ENCODE measurements at regions not wholly inside any gene's neighbourhood (a gene's known extent, or its start where the extent isn't known, plus 50 kb on each side); places are given as distances from the start of the nearest gene placed in this dataset.

- Histone ChIP-seq H3K4me3 (no peak overlapping the region), H3K4me1 (no peaks in the 10 kb centered on the region), H3K27me3 (peaks cover 0 to 3% of the 10 kb centered on the region in 2 donors), H3K27ac (no peak overlapping the region), H3K36me3 (no peaks in the 10 kb centered on the region), H3K9me3 (no peaks in the 10 kb centered on the region)
- no peak for DNase-seq
- no peak for TF ChIP-seq CTCF (IDR thresholded peaks at IDR 0.05)
- intact Hi-C loops (cut with DNase I; ENCODE audit: low total_unique reads), result no loop called here
Measured at GRCh38 chr1:228849011-228849541, 113.8 kb downstream of the RHOU start.

DNA sequence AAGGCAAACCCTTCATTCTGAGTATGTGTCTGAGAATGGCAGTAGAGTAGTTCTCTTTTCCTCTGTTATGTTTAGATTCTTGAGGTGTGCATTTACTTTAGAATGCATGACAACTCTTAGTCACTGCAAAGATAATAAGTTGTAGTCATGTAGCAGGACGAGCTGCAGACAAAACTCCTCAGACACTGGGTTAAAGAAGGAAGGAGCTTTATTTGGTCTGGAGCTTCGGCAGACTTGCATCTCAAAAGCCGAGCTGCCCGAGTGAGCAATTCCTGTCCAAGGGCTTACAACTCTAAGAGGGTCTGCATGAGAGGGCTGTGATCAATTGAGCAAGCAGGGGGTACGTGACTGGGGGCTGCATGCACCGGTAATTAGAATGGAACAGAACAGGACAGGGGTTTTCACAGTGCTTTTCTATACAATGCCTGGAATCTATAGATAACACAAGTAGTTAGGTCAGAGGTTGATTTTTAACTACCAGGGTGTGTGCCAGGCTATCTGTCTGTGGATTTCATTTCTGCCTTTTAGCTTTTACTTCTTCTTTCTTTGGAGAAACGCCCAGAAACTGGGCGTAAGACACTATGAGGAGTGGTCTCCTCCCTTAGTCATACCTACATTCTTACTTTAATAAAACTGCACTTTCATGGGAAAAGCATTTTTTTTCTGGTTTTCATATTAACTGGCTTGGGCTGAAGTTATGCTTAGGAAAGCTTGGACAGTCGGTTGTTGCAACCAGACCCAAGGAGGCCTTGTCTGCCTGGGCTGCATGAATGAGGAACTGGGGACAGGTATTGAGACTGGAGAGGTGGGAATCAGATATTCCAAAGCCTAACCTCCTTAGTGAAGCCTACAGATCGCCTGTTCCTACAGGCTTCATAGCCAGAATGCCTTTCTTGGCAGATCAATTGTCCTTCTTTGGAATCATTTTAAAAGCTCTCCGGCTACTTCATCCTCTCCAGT, 115.1 kb downstream of the RHOU start:
- intact Hi-C loops (cut with DNase I; ENCODE audit: low total_unique reads), result no loop called here
- no peak for DNase-seq
- Histone ChIP-seq H3K27me3 (peaks cover 0 to 3% of the 10 kb centered on the region in 2 donors), H3K4me3 (no peak overlapping the region), H3K4me1 (no peaks in the 10 kb centered on the region), H3K9me3 (no peaks in the 10 kb centered on the region), H3K27ac (no peak overlapping the region), H3K36me3 (no peaks in the 10 kb centered on the region)
- TF ChIP-seq CTCF (IDR thresholded peaks at IDR 0.05), result no peak

DNA sequence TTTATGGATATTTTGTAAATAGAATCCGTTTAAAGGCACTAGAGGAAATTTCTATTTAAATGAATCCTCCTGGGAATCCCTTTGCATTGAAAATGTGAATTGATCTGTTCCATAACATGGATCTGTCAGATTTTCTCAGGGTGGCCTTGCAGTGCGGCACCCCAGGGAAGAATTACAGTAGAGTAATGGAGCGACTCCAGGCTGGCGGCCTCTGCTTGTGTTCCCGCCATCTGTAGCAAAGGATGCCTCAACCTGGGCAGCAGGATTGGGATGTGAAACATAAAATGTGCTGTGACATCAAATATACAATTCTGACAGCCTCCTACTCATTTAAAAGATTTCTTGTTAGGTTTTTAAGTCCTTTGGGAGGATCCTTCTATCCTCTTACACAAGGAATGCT, 115.9 kb downstream of the RHOU start:
- no peak for DNase-seq
- H3K4me3 ChIP-seq, result no peak overlapping the region
- intact Hi-C loops (cut with DNase I; ENCODE audit: low total_unique reads), result no loop called here
- H3K4me1 ChIP-seq, result no peaks in the 10 kb centered on the region
- no peaks in the 10 kb centered on the region for H3K36me3 ChIP-seq
- H3K27me3 ChIP-seq, result peaks cover 0 to 3% of the 10 kb centered on the region in 2 donors
- TF ChIP-seq CTCF (IDR thresholded peaks at IDR 0.05), result no peak
- H3K9me3 ChIP-seq, result no peaks in the 10 kb centered on the region
- H3K27ac ChIP-seq, result no peak overlapping the region

- no peak overlapping the region for H3K27ac ChIP-seq
- no peak overlapping the region for H3K4me3 ChIP-seq
- intact Hi-C loops (cut with DNase I; ENCODE audit: low total_unique reads), result no loop called here
- TF ChIP-seq CTCF (IDR thresholded peaks at IDR 0.05), result no peak
- H3K36me3 ChIP-seq, result no peaks in the 10 kb centered on the region
- H3K9me3 ChIP-seq, result no peaks in the 10 kb centered on the region
- no peak for DNase-seq
- no peaks in the 10 kb centered on the region for H3K4me1 ChIP-seq
- peaks cover 0 to 3% of the 10 kb centered on the region in 2 donors for H3K27me3 ChIP-seq
Measured at GRCh38 chr1:228851618-228852017, 116.3 kb downstream of the RHOU start.

- no peaks in the 10 kb centered on the region for H3K9me3 ChIP-seq
- H3K27me3 ChIP-seq, result peaks cover 0 to 3% of the 10 kb centered on the region in 2 donors
- H3K4me1 ChIP-seq, result no peaks in the 10 kb centered on the region
- no peak overlapping the region for H3K4me3 ChIP-seq
- intact Hi-C loops (cut with DNase I; ENCODE audit: low total_unique reads), result no loop called here
- H3K27ac ChIP-seq, result no peak overlapping the region
- no peak for TF ChIP-seq CTCF (IDR thresholded peaks at IDR 0.05)
- no peak for DNase-seq
- no peaks in the 10 kb centered on the region for H3K36me3 ChIP-seq
Measured at GRCh38 chr1:228852024-228852423, 116.7 kb downstream of the RHOU start.

Measured in tibial artery (tissue), 4 donors.